ENCODE measurements at regions not wholly inside any gene's neighbourhood (a gene's known extent, or its start where the extent isn't known, plus 50 kb on each side); places are given as distances from the start of the nearest gene placed in this dataset.
A peak's percentile ranks its signal among the peaks of the same experiment; 100 is the strongest.

GRCh38 chr5:141743866-141744272 is 61.8 kb upstream of the ARAP3 start:
- no peaks in the 10 kb centered on the region for H3K36me3 ChIP-seq (replicated peaks in 1 of 2; ENCODE audit: control insufficient read depth in 2 of 2, insufficient read depth in 2 of 2, low read length in 2 of 2)
- H3K27me3 ChIP-seq (ENCODE audit: control insufficient read depth in 3 of 3, insufficient read depth in 3 of 3, low read depth in 1 of 3, low read length in 3 of 3), result peaks cover 0 to 22% (median 0%) of the 10 kb centered on the region in 3 experiments
- H3K4me3 ChIP-seq (ENCODE audit: low read length in 2 of 2), result no peak overlapping the region
- H3K27ac ChIP-seq (replicated peaks; ENCODE audit: low read length), result no peak overlapping the region
- no peak overlapping the region for H2BK5ac ChIP-seq (ENCODE audit: low read length)
- H4K91ac ChIP-seq (ENCODE audit: low read depth, low read length, poor library complexity), result no peak overlapping the region
- H2BK120ac ChIP-seq (ENCODE audit: low read depth, low read length), result no peak overlapping the region
- H3K79me1 ChIP-seq (ENCODE audit: low read depth, low read length), result no peaks in the 10 kb centered on the region
- H2BK15ac ChIP-seq (ENCODE audit: low read length), result no peak overlapping the region
- no peak overlapping the region for H3K23ac ChIP-seq (ENCODE audit: low read depth, low read length, poor library complexity)
- no peak overlapping the region for H3K4ac ChIP-seq (ENCODE audit: low read length)
- H3K9ac ChIP-seq (ENCODE audit: low read depth, low read length, poor library complexity), result no peak overlapping the region
- H2AK5ac ChIP-seq (ENCODE audit: low read depth, low read length), result no peak overlapping the region
- no peak overlapping the region for H2AFZ ChIP-seq (ENCODE audit: low read length)
- no peak overlapping the region for H3K18ac ChIP-seq (ENCODE audit: low read length)
- no peak overlapping the region for H3K4me2 ChIP-seq (ENCODE audit: insufficient read depth, low read length, poor library complexity, severe bottlenecking)
- peaks cover 31 to 32% of the 10 kb centered on the region in 2 donors for H3K4me1 ChIP-seq (ENCODE audit: control insufficient read depth in 2 of 2, insufficient read depth in 1 of 2, low read depth in 1 of 2, low read length in 2 of 2)
- no peak overlapping the region for H4K8ac ChIP-seq (ENCODE audit: low read depth, low read length)
- DNase-seq (ENCODE audit: low spot score), result no peak
- WGBS, 2 donors (ENCODE audit: extremely low coverage in 2 of 2, insufficient read length in 2 of 2, insufficient replicate concordance in 1 of 2), result no CpG with 5 or more reads among the region's 4 CpGs
- no peak overlapping the region for H3K14ac ChIP-seq (ENCODE audit: low read length)
- no peaks in the 10 kb centered on the region for H3K9me3 ChIP-seq (replicated peaks in 1 of 2; ENCODE audit: control insufficient read depth in 2 of 2, insufficient read depth in 1 of 2, low read depth in 1 of 2, low read length in 2 of 2)
- H2BK12ac ChIP-seq (ENCODE audit: low read length), result no peak overlapping the region

- Histone ChIP-seq H3K4me2 (ENCODE audit: insufficient read depth, low read length, poor library complexity, severe bottlenecking) (no peak overlapping the region), H3K36me3 (replicated peaks in 1 of 2; ENCODE audit: control insufficient read depth in 2 of 2, insufficient read depth in 2 of 2, low read length in 2 of 2) (no peaks in the 10 kb centered on the region), H3K4ac (ENCODE audit: low read length) (no peak overlapping the region), H3K14ac (ENCODE audit: low read length) (no peak overlapping the region), H4K8ac (ENCODE audit: low read depth, low read length) (no peak overlapping the region), H3K23ac (ENCODE audit: low read depth, low read length, poor library complexity) (no peak overlapping the region), H3K4me3 (ENCODE audit: low read length in 2 of 2) (no peak overlapping the region), H3K4me1 (ENCODE audit: control insufficient read depth in 2 of 2, insufficient read depth in 1 of 2, low read depth in 1 of 2, low read length in 2 of 2) (peaks cover 30 to 31% of the 10 kb centered on the region in 2 donors), H2AK5ac (ENCODE audit: low read depth, low read length) (no peak overlapping the region), H2BK5ac (ENCODE audit: low read length) (no peak overlapping the region), H3K9me3 (replicated peaks in 1 of 2; ENCODE audit: control insufficient read depth in 2 of 2, insufficient read depth in 1 of 2, low read depth in 1 of 2, low read length in 2 of 2) (no peaks in the 10 kb centered on the region), H3K27ac (replicated peaks; ENCODE audit: low read length) (no peak overlapping the region), H4K91ac (ENCODE audit: low read depth, low read length, poor library complexity) (no peak overlapping the region), H3K27me3 (ENCODE audit: control insufficient read depth in 3 of 3, insufficient read depth in 3 of 3, low read depth in 1 of 3, low read length in 3 of 3) (peaks cover 0 to 18% (median 0%) of the 10 kb centered on the region in 3 experiments), H3K9ac (ENCODE audit: low read depth, low read length, poor library complexity) (no peak overlapping the region), H3K79me1 (ENCODE audit: low read depth, low read length) (no peaks in the 10 kb centered on the region), H2BK15ac (ENCODE audit: low read length) (no peak overlapping the region), H2AFZ (ENCODE audit: low read length) (no peak overlapping the region), H2BK120ac (ENCODE audit: low read depth, low read length) (no peak overlapping the region), H2BK12ac (ENCODE audit: low read length) (no peak overlapping the region), H3K18ac (ENCODE audit: low read length) (no peak overlapping the region)
- no CpG with 5 or more reads among the region's 18 CpGs for WGBS, 2 donors (ENCODE audit: extremely low coverage in 2 of 2, insufficient read length in 2 of 2, insufficient replicate concordance in 1 of 2)
- DNase-seq (ENCODE audit: low spot score), result peak; percentile 79
Observed at GRCh38 chr5:141742866-141743851, 61.1 kb upstream of the ARAP3 start.

GRCh38 chr5:141742144-141742543 is 60.1 kb upstream of the ARAP3 start:
- H3K4me3 ChIP-seq (ENCODE audit: low read length in 2 of 2), result no peak overlapping the region
- DNase-seq (ENCODE audit: low spot score), result no peak
- no peak overlapping the region for H2BK5ac ChIP-seq (ENCODE audit: low read length)
- peaks cover 0 to 24% (median 0%) of the 10 kb centered on the region in 3 experiments for H3K27me3 ChIP-seq (ENCODE audit: control insufficient read depth in 3 of 3, insufficient read depth in 3 of 3, low read depth in 1 of 3, low read length in 3 of 3)
- no peak overlapping the region for H3K4ac ChIP-seq (ENCODE audit: low read length)
- no peaks in the 10 kb centered on the region for H3K9me3 ChIP-seq (replicated peaks in 1 of 2; ENCODE audit: control insufficient read depth in 2 of 2, insufficient read depth in 1 of 2, low read depth in 1 of 2, low read length in 2 of 2)
- no peak overlapping the region for H3K23ac ChIP-seq (ENCODE audit: low read depth, low read length, poor library complexity)
- no peak overlapping the region for H3K4me2 ChIP-seq (ENCODE audit: insufficient read depth, low read length, poor library complexity, severe bottlenecking)
- no peak overlapping the region for H4K91ac ChIP-seq (ENCODE audit: low read depth, low read length, poor library complexity)
- no peak overlapping the region for H3K9ac ChIP-seq (ENCODE audit: low read depth, low read length, poor library complexity)
- no peak overlapping the region for H4K8ac ChIP-seq (ENCODE audit: low read depth, low read length)
- H3K4me1 ChIP-seq (ENCODE audit: control insufficient read depth in 2 of 2, insufficient read depth in 1 of 2, low read depth in 1 of 2, low read length in 2 of 2), result peaks cover 23 to 25% of the 10 kb centered on the region in 2 donors
- no peak overlapping the region for H2AK5ac ChIP-seq (ENCODE audit: low read depth, low read length)
- no peak overlapping the region for H2BK120ac ChIP-seq (ENCODE audit: low read depth, low read length)
- no CpG with 5 or more reads among the region's 1 CpG for WGBS, 2 donors (ENCODE audit: extremely low coverage in 2 of 2, insufficient read length in 2 of 2, insufficient replicate concordance in 1 of 2)
- H2BK12ac ChIP-seq (ENCODE audit: low read length), result no peak overlapping the region
- H2AFZ ChIP-seq (ENCODE audit: low read length), result no peak overlapping the region
- no peaks in the 10 kb centered on the region for H3K79me1 ChIP-seq (ENCODE audit: low read depth, low read length)
- no peak overlapping the region for H3K27ac ChIP-seq (replicated peaks; ENCODE audit: low read length)
- no peak overlapping the region for H3K14ac ChIP-seq (ENCODE audit: low read length)
- H3K18ac ChIP-seq (ENCODE audit: low read length), result no peak overlapping the region
- no peak overlapping the region for H2BK15ac ChIP-seq (ENCODE audit: low read length)
- no peaks in the 10 kb centered on the region for H3K36me3 ChIP-seq (replicated peaks in 1 of 2; ENCODE audit: control insufficient read depth in 2 of 2, insufficient read depth in 2 of 2, low read length in 2 of 2)

- DNase-seq (ENCODE audit: low spot score), result peak; percentile 53
- no peaks in the 10 kb centered on the region for H3K9me3 ChIP-seq (replicated peaks in 1 of 2; ENCODE audit: control insufficient read depth in 2 of 2, insufficient read depth in 1 of 2, low read depth in 1 of 2, low read length in 2 of 2)
- no CpG with 5 or more reads among the region's 6 CpGs for WGBS, 2 donors (ENCODE audit: extremely low coverage in 2 of 2, insufficient read length in 2 of 2, insufficient replicate concordance in 1 of 2)
- H3K4me3 ChIP-seq (ENCODE audit: low read length in 2 of 2), result no peak overlapping the region
- H2AK5ac ChIP-seq (ENCODE audit: low read depth, low read length), result no peak overlapping the region
- no peaks in the 10 kb centered on the region for H3K79me1 ChIP-seq (ENCODE audit: low read depth, low read length)
- H3K14ac ChIP-seq (ENCODE audit: low read length), result no peak overlapping the region
- no peaks in the 10 kb centered on the region for H3K36me3 ChIP-seq (replicated peaks in 1 of 2; ENCODE audit: control insufficient read depth in 2 of 2, insufficient read depth in 2 of 2, low read length in 2 of 2)
- no peak overlapping the region for H2BK120ac ChIP-seq (ENCODE audit: low read depth, low read length)
- no peak overlapping the region for H3K4ac ChIP-seq (ENCODE audit: low read length)
- H4K8ac ChIP-seq (ENCODE audit: low read depth, low read length), result no peak overlapping the region
- no peak overlapping the region for H2AFZ ChIP-seq (ENCODE audit: low read length)
- no peak overlapping the region for H3K18ac ChIP-seq (ENCODE audit: low read length)
- peaks cover 0 to 36% (median 0%) of the 10 kb centered on the region in 3 experiments for H3K27me3 ChIP-seq (ENCODE audit: control insufficient read depth in 3 of 3, insufficient read depth in 3 of 3, low read depth in 1 of 3, low read length in 3 of 3)
- no peak overlapping the region for H4K91ac ChIP-seq (ENCODE audit: low read depth, low read length, poor library complexity)
- no peak overlapping the region for H2BK12ac ChIP-seq (ENCODE audit: low read length)
- no peak overlapping the region for H2BK5ac ChIP-seq (ENCODE audit: low read length)
- peak overlapping the region; percentile 60 for H3K27ac ChIP-seq (replicated peaks; ENCODE audit: low read length)
- no peak overlapping the region for H2BK15ac ChIP-seq (ENCODE audit: low read length)
- no peak overlapping the region for H3K4me2 ChIP-seq (ENCODE audit: insufficient read depth, low read length, poor library complexity, severe bottlenecking)
- H3K4me1 ChIP-seq (ENCODE audit: control insufficient read depth in 2 of 2, insufficient read depth in 1 of 2, low read depth in 1 of 2, low read length in 2 of 2), result peaks cover 19 to 22% of the 10 kb centered on the region in 2 donors
- peak overlapping the region; percentile 4 for H3K9ac ChIP-seq (ENCODE audit: low read depth, low read length, poor library complexity)
- H3K23ac ChIP-seq (ENCODE audit: low read depth, low read length, poor library complexity), result no peak overlapping the region
Observed at GRCh38 chr5:141740885-141741284, 58.9 kb upstream of the ARAP3 start.
